ENCODE measurements at regions not wholly inside any gene's neighbourhood (a gene's known extent, or its start where the extent isn't known, plus 50 kb on each side); places are given as distances from the start of the nearest gene placed in this dataset.

GRCh38 chr5:159417170-159417569 is 86.9 kb upstream of the IL12B start:
- Histone ChIP-seq H3K4me3 (no peak overlapping the region), H3K4me1 (no peaks in the 10 kb centered on the region), H3K27ac (no peak overlapping the region), H3K36me3 (ENCODE audit: insufficient read depth in 1 of 2, low read depth in 1 of 2) (no peaks in the 10 kb centered on the region), H3K27me3 (ENCODE audit: insufficient read depth in 3 of 3, low read length in 2 of 3) (peaks cover 0 to 4% (median 0%) of the 10 kb centered on the region in 3 donors), H3K9me3 (no peaks in the 10 kb centered on the region)
- intact Hi-C loops (cut with DNase I) = no loop called here
- no peak for DNase-seq
- no peak for ATAC-seq
- 95 to 99% (median 98%) methylated on average over 4 of the region's 4 CpGs for WGBS, 3 donors
- TF ChIP-seq, protein P1, sequence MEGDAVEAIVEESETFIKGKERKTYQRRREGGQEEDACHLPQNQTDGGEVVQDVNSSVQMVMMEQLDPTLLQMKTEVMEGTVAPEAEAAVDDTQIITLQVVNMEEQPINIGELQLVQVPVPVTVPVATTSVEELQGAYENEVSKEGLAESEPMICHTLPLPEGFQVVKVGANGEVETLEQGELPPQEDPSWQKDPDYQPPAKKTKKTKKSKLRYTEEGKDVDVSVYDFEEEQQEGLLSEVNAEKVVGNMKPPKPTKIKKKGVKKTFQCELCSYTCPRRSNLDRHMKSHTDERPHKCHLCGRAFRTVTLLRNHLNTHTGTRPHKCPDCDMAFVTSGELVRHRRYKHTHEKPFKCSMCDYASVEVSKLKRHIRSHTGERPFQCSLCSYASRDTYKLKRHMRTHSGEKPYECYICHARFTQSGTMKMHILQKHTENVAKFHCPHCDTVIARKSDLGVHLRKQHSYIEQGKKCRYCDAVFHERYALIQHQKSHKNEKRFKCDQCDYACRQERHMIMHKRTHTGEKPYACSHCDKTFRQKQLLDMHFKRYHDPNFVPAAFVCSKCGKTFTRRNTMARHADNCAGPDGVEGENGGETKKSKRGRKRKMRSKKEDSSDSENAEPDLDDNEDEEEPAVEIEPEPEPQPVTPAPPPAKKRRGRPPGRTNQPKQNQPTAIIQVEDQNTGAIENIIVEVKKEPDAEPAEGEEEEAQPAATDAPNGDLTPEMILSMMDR (IDR thresholded peaks at IDR 0.05) = no peak

DNA sequence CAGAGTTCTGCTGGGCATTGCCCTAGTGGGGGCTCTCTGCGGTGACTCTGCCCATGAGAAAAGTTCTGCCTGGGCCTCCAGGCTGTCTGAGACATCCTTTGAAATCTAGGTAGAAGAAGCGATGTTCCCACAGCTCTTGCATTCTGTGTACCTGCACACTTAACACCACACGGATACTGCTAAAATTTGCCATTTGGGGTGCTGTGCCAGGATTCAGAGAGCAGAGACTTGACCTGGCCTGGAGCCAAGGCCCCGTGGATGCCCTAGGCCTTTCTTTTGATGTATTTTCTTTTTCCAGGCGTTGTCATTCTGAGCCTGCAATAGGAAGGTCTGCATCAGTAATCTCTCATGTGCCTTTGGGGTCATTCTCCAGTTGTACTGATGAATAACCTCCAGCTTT is 89.3 kb upstream of the IL12B start:
- TF ChIP-seq, protein P1 (IDR thresholded peaks at IDR 0.05) = no peak
- no peaks in the 10 kb centered on the region for H3K4me1 ChIP-seq
- intact Hi-C loops (cut with DNase I) = no loop called here
- ATAC-seq = no peak
- no peak overlapping the region for H3K4me3 ChIP-seq
- no peak for DNase-seq
- H3K27me3 ChIP-seq (ENCODE audit: insufficient read depth in 3 of 3, low read length in 2 of 3) = no peaks in the 10 kb centered on the region
- 62 to 66% (median 66%) methylated on average over 5 of the region's 5 CpGs for WGBS, 3 donors
- H3K9me3 ChIP-seq = no peaks in the 10 kb centered on the region
- no peaks in the 10 kb centered on the region for H3K36me3 ChIP-seq (ENCODE audit: insufficient read depth in 1 of 2, low read depth in 1 of 2)
- H3K27ac ChIP-seq = no peak overlapping the region

DNA sequence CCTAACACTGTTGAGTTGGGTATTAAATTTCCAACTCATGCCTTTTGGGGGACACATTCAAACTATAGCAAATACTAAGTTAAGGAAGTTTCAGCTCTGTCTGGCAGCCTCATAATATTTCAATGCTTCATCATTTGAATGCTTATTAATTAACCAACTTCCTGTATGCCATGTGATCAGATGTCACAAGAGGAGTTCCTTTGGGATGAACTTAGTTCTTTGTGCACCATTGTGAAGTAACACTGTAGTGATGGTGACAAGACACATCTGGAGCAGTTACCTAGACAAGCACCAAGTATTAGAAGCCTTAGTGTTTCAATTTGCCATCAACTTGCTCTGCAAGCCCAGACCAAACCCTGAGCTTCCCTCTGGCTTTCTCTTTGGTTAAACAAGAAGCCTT is 90.7 kb upstream of the IL12B start:
- Histone ChIP-seq H3K4me1 (no peaks in the 10 kb centered on the region), H3K36me3 (ENCODE audit: insufficient read depth in 1 of 2, low read depth in 1 of 2) (no peaks in the 10 kb centered on the region), H3K9me3 (no peaks in the 10 kb centered on the region), H3K27ac (no peak overlapping the region), H3K27me3 (ENCODE audit: insufficient read depth in 3 of 3, low read length in 2 of 3) (no peaks in the 10 kb centered on the region), H3K4me3 (no peak overlapping the region)
- ATAC-seq (no peak), DNase-seq (no peak)
- TF ChIP-seq, protein P1 (IDR thresholded peaks at IDR 0.05) = no peak
- intact Hi-C loops (cut with DNase I) = no loop called here

- Histone ChIP-seq H3K9me3 (no peaks in the 10 kb centered on the region), H3K36me3 (ENCODE audit: insufficient read depth in 1 of 2, low read depth in 1 of 2) (no peaks in the 10 kb centered on the region), H3K27me3 (ENCODE audit: insufficient read depth in 3 of 3, low read length in 2 of 3) (no peaks in the 10 kb centered on the region), H3K4me1 (no peaks in the 10 kb centered on the region), H3K4me3 (no peak overlapping the region), H3K27ac (no peak overlapping the region)
- DNase-seq (no peak), ATAC-seq (no peak)
- WGBS, 3 donors = 59 to 78% (median 68%) methylated on average over 4 of the region's 4 CpGs
- intact Hi-C loops (cut with DNase I) = no loop called here
- TF ChIP-seq, protein P1 (IDR thresholded peaks at IDR 0.05) = no peak
Measured at GRCh38 chr5:159422361-159422760, 92.1 kb upstream of the IL12B start.

DNA sequence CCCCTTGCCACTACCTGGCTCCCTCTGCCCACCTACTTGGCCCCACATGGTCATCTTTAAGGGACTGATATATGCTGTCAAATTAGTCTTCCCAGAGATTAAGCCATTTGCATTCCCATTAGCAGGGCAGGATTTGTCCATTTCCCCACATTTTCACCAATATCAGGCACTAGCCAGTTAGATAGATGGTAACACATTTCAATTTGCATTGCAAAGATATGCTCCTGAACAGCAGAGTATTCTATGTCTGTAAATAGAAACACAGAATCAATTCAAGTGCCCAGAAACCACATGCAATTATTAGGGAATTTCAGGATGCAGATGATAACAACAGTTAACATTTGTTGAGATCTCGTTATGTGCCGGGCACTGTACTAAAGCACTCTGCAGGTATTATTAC is 92.6 kb upstream of the IL12B start:
- DNase-seq (no peak), ATAC-seq (no peak)
- Histone ChIP-seq H3K4me3 (no peak overlapping the region), H3K27ac (no peak overlapping the region), H3K36me3 (ENCODE audit: insufficient read depth in 1 of 2, low read depth in 1 of 2) (no peaks in the 10 kb centered on the region), H3K9me3 (no peaks in the 10 kb centered on the region), H3K27me3 (ENCODE audit: insufficient read depth in 3 of 3, low read length in 2 of 3) (no peaks in the 10 kb centered on the region), H3K4me1 (no peaks in the 10 kb centered on the region)
- intact Hi-C loops (cut with DNase I) = no loop called here
- 96 to 97% (median 97%) methylated on average over 2 of the region's 2 CpGs for WGBS, 3 donors
- TF ChIP-seq, protein P1 (IDR thresholded peaks at IDR 0.05) = no peak
